GM23248 (cell line): ENCODE measurements at regions not wholly inside any gene's neighbourhood (a gene's known extent, or its start where the extent isn't known, plus 50 kb on each side); places are given as distances from the start of the nearest gene placed in this dataset.

Source experiments
- DNase-seq: peaks from one replicate; pipeline ENCODE4 v3.0.0-alpha.2; 2015
- H2AFZ ChIP-seq: fragments of 200-600 bp; sonication (generic); 2 replicates; pipeline ENCODE4 v1.6.1; 2016; ENCODE audit warnings: antibody characterized with exemption
- H3F3A ChIP-seq: fragments of 200-600 bp; sonication (generic); 2 replicates; pipeline ENCODE4 v1.6.1; 2016; ENCODE audit warnings: mild to moderate bottlenecking, antibody characterized with exemption, mixed run types; ENCODE audit not compliant: insufficient read depth
- H3K27ac ChIP-seq: fragments of 200-600 bp; sonication (generic); 2 replicates; pipeline ENCODE4 v1.5.1; 2016; ENCODE audit warnings: mild to moderate bottlenecking
- H3K27me3 ChIP-seq: fragments of 200-600 bp; sonication (generic); replicated peaks from 2 replicates; pipeline ENCODE4 v1.6.1; 2016; ENCODE audit warnings: mild to moderate bottlenecking; ENCODE audit not compliant: insufficient read depth
- H3K36me3 ChIP-seq: fragments of 200-600 bp; sonication (generic); 2 replicates; pipeline ENCODE4 v1.6.1; 2016; ENCODE audit warnings: low read depth, mild to moderate bottlenecking
- H3K4me1 ChIP-seq: fragments of 200-600 bp; sonication (generic); 2 replicates; pipeline ENCODE4 v1.6.1; 2016; ENCODE audit warnings: mild to moderate bottlenecking; ENCODE audit not compliant: insufficient read depth
- H3K4me2 ChIP-seq: fragments of 200-600 bp; sonication (generic); one replicate; pipeline ENCODE4 v1.6.1; 2016; ENCODE audit warnings: mild to moderate bottlenecking; ENCODE audit not compliant: unreplicated experiment
- H3K4me3 ChIP-seq: fragments of 200-600 bp; sonication (generic); 2 replicates; pipeline ENCODE4 v1.5.1; 2016; ENCODE audit warnings: mild to moderate bottlenecking
- H3K79me2 ChIP-seq: fragments of 200-600 bp; sonication (generic); 2 replicates; pipeline ENCODE4 v1.6.1; 2016; ENCODE audit warnings: mild to moderate bottlenecking; ENCODE audit not compliant: insufficient read depth
- H3K9ac ChIP-seq: fragments of 200-600 bp; sonication (generic); 2 replicates; pipeline ENCODE4 v1.6.1; 2016; ENCODE audit warnings: mild to moderate bottlenecking
- H3K9me2 ChIP-seq: fragments of 200-600 bp; sonication (generic); 2 replicates; pipeline ENCODE4 v1.6.1; 2016; ENCODE audit warnings: mixed run types, mild to moderate bottlenecking, moderate library complexity; ENCODE audit not compliant: insufficient read depth
- H3K9me3 ChIP-seq: fragments of 200-600 bp; sonication (generic); one replicate; pipeline ENCODE4 v1.6.1; 2017; ENCODE audit warnings: low read depth
- H4K20me1 ChIP-seq: fragments of 200-600 bp; sonication (generic); 2 replicates; pipeline ENCODE4 v1.6.0; 2016; ENCODE audit not compliant: insufficient read depth
- EZH2 ChIP-seq: fragments of 200-600 bp; sonication (generic); IDR thresholded peaks from 2 replicates; pipeline ENCODE4 v1.6.1; 2018; ENCODE audit warnings: antibody characterized with exemption, mild to moderate bottlenecking; ENCODE audit not compliant: insufficient read depth, poor library complexity, severe bottlenecking
- EZH2phosphoT487 ChIP-seq: fragments of 200-600 bp; sonication (generic); IDR thresholded peaks from 2 replicates; pipeline ENCODE4 v1.6.1; 2018; ENCODE audit warnings: antibody characterized with exemption, moderate library complexity, mild to moderate bottlenecking, low read depth; ENCODE audit not compliant: insufficient read depth
- WGBS, 2 experiments: methylation state at CpG; one replicate each; pipeline ENCODE4 v1.1.6; 2015 to 2017; ENCODE audit warnings: low lambda C conversion rate in 2 of 2, low coverage in 1 of 2; ENCODE audit errors: missing lambda C conversion rate in 2 of 2; 5-methylcytosine and 5-hydroxymethylcytosine counted together
- in situ Hi-C: fragments of 300-500 bp; cut with MboI; formaldehyde crosslinking; loops from 2 replicates; pipeline ENCODE4 v1.15.0; 2020

DNA sequence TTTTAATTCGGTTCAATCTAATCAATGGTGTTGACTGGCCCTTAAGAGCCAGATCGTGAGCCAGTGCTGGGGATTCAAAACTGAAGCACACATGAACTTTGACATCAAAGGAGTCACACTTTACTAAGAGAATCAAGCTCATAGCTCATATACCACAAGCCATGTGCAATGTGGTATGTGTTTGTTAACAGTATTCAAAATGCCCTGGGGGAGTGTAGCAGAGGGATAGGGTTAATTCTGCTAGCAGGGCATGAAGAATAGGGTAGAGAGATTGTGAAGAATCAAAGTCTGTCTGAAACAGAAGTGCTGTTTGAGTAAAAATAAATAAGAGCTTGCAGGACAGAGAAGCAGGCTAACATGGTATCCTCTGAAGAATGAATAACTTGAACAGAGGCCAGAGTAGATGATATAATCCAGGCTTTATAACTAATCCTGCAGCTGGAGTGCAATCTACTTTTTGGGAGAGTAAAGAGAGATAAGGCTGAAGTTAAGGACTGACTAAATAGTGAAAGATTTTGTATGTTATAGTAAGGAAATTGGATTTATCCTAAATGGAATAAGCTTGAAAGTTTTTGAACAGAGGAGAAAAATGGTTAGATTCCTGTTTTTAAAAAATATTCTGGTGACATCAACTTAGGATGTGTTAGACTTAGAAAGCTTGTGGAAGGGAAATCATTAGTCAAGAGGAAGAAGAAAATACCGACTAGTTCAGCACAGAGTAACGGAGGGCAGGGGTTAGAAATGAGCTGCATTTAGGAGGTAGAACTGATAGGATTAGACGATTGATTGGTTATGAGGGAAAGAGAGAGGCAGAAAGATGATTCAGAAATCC, 292.0 kb downstream of the NFKBIZ start:
- Histone ChIP-seq H3K27me3 (no peaks in the 10 kb centered on the region), H3K4me1 (no peaks in the 10 kb centered on the region), H3K36me3 (no peaks in the 10 kb centered on the region), H3K9ac (no peak overlapping the region), H3K4me2 (no peak overlapping the region), H3K27ac (no peak overlapping the region), H3K9me2 (no peaks in the 10 kb centered on the region), H4K20me1 (no peaks in the 10 kb centered on the region), H3K4me3 (no peak overlapping the region), H3F3A (no peaks in the 10 kb centered on the region), H3K9me3 (no peaks in the 10 kb centered on the region), H3K79me2 (no peaks in the 10 kb centered on the region), H2AFZ (no peak overlapping the region)
- no peak for DNase-seq
- WGBS, 2 experiments, result 89% methylated on average over 5 of the region's 5 CpGs
- in situ Hi-C loops, result no loop called here
- no peak for TF ChIP-seq EZH2phosphoT487
- no peak for TF ChIP-seq EZH2

DNA sequence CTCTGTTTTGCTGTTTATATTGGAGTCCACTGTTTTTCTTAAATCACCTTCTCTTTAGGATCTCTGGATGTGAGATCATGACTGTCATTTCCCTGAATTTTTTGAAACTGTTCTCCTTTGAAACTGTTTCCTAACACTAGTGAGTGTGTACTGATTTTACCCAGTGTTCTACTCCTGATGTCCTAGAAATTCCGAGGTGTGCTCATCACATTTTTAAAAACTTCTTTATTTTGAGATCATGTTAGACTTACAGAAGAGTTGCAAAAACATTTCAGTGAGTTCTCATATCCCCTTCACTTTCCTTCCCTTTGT, 292.6 kb downstream of the NFKBIZ start:
- no peak overlapping the region for H3K4me2 ChIP-seq
- no peak overlapping the region for H3K27ac ChIP-seq
- H2AFZ ChIP-seq, result no peak overlapping the region
- WGBS, 2 experiments, result 94 to 96% methylated on average over 1 of the region's 1 CpG
- no peak overlapping the region for H3K4me3 ChIP-seq
- DNase-seq, result no peak
- H4K20me1 ChIP-seq, result no peaks in the 10 kb centered on the region
- no peaks in the 10 kb centered on the region for H3K36me3 ChIP-seq
- no peaks in the 10 kb centered on the region for H3F3A ChIP-seq
- no peaks in the 10 kb centered on the region for H3K9me2 ChIP-seq
- no peak for TF ChIP-seq EZH2
- TF ChIP-seq EZH2phosphoT487, result no peak
- in situ Hi-C loops, result no loop called here
- no peaks in the 10 kb centered on the region for H3K79me2 ChIP-seq
- H3K9ac ChIP-seq, result no peak overlapping the region
- H3K27me3 ChIP-seq, result no peaks in the 10 kb centered on the region
- no peaks in the 10 kb centered on the region for H3K9me3 ChIP-seq
- H3K4me1 ChIP-seq, result no peaks in the 10 kb centered on the region

DNA sequence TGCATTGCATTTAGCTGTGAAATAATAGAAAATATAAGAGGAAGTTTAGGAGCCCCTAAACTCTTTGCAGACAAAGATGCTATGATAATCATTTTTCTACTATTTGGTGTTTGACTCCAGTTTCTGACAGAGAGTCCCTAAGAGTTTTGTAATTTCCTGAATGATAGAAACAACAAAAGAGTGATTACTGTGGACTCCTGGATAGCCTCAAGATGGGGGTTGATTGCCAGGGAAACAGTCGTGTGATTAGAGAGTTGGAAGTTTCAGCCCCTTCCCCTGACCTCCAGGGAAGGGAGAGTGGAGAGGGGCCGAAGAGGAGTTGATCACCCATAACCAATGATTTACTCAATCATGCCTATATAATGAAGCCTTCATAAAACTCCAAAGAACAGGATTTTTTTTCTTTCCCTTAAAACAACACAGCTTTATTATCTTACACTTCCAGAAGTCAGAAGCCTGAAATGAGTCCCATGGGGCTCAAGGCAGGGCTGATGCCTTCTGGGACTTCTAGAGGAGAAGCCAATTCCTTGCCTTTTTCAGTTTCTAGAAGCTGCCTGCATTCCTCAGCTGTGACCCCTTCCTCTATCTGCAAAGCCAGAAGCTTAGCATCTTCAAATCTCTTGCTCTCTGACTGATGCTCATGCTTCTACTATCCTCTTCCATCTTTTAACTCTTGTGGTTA, 292.3 kb upstream of the ZPLD1 start:
- Histone ChIP-seq H3K79me2 (no peaks in the 10 kb centered on the region), H3K9me3 (no peaks in the 10 kb centered on the region), H3K4me1 (no peaks in the 10 kb centered on the region), H3K27ac (no peak overlapping the region), H3K27me3 (no peaks in the 10 kb centered on the region), H3F3A (no peaks in the 10 kb centered on the region), H3K4me3 (no peak overlapping the region), H3K36me3 (no peaks in the 10 kb centered on the region), H3K4me2 (no peak overlapping the region), H3K9ac (no peak overlapping the region), H3K9me2 (no peaks in the 10 kb centered on the region), H2AFZ (no peak overlapping the region), H4K20me1 (no peaks in the 10 kb centered on the region)
- in situ Hi-C loops, result no loop called here
- WGBS, 2 experiments, result 44 to 50% methylated on average over 2 of the region's 2 CpGs
- no peak for DNase-seq
- TF ChIP-seq EZH2, result no peak
- no peak for TF ChIP-seq EZH2phosphoT487

DNA sequence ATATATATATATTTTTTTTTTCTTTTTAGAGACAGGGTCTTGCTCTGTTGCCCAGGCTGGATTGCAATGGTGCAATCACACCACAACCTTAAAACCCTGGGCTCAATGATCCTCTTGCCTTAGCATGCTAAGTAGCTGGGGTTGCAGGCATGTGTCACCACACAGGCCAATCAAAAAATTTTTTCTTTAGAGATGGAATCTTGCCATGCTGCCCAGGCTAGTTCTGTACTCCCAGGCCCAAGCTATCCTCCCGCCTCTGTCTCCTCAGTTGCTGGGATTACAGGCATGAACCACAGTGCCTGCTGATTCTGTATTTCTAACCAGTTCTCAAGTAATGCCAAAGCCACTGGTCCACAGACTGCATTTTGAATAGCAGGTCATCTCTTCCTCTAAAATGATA, 291.3 kb upstream of the ZPLD1 start:
- in situ Hi-C loops, result no loop called here
- Histone ChIP-seq H3K9me2 (no peaks in the 10 kb centered on the region), H3K9me3 (no peaks in the 10 kb centered on the region), H3K27me3 (no peaks in the 10 kb centered on the region), H3K4me2 (no peak overlapping the region), H3K36me3 (no peaks in the 10 kb centered on the region), H4K20me1 (no peaks in the 10 kb centered on the region), H3K4me3 (no peak overlapping the region), H3K27ac (no peak overlapping the region), H3F3A (no peaks in the 10 kb centered on the region), H3K4me1 (no peaks in the 10 kb centered on the region), H3K79me2 (no peaks in the 10 kb centered on the region), H3K9ac (no peak overlapping the region), H2AFZ (no peak overlapping the region)
- WGBS, 2 experiments, result 61 to 63% methylated on average over 1 of the region's 1 CpG
- no peak for TF ChIP-seq EZH2phosphoT487
- TF ChIP-seq EZH2, result no peak
- no peak for DNase-seq
